ENCODE measurements at regions not wholly inside any gene's neighbourhood (a gene's known extent, or its start where the extent isn't known, plus 50 kb on each side); places are given as distances from the start of the nearest gene placed in this dataset.
A peak's percentile ranks its signal among the peaks of the same experiment; 100 is the strongest.

GRCh38 chr18:43855376-43855775 lies 578.1 kb upstream of the SYT4 start:
- H3K36me3 ChIP-seq (ENCODE audit: control insufficient read depth, insufficient read depth, low read length), result no peaks in the 10 kb centered on the region
- no peak overlapping the region for H3K27ac ChIP-seq (ENCODE audit: low read length)
- no peaks in the 10 kb centered on the region for H3K27me3 ChIP-seq (ENCODE audit: control insufficient read depth, insufficient read depth, low read length)
- H3K9me3 ChIP-seq (replicated peaks; ENCODE audit: control insufficient read depth, low read depth, low read length), result no peaks in the 10 kb centered on the region
- DNase-seq, result no peak
- WGBS (ENCODE audit: insufficient coverage), result no CpG with 5 or more reads among the region's 2 CpGs
- no peaks in the 10 kb centered on the region for H3K4me1 ChIP-seq (ENCODE audit: control insufficient read depth, insufficient read depth, low read length)
- no peak overlapping the region for H3K4me3 ChIP-seq (ENCODE audit: low read length)

GRCh38 chr18:43863180-43863579 lies 585.9 kb upstream of the SYT4 start:
- Histone ChIP-seq H3K36me3 (ENCODE audit: control insufficient read depth, insufficient read depth, low read length) (no peaks in the 10 kb centered on the region), H3K4me3 (ENCODE audit: low read length) (no peak overlapping the region), H3K27me3 (ENCODE audit: control insufficient read depth, insufficient read depth, low read length) (no peaks in the 10 kb centered on the region), H3K27ac (ENCODE audit: low read length) (peak overlapping the region; percentile 80), H3K4me1 (ENCODE audit: control insufficient read depth, insufficient read depth, low read length) (peaks cover 5% of the 10 kb centered on the region), H3K9me3 (replicated peaks; ENCODE audit: control insufficient read depth, low read depth, low read length) (no peaks in the 10 kb centered on the region)
- no CpG with 5 or more reads among the region's 1 CpG for WGBS (ENCODE audit: insufficient coverage)
- DNase-seq, result peak; percentile 97

- H3K27ac ChIP-seq (ENCODE audit: low read length), result no peak overlapping the region
- H3K36me3 ChIP-seq (ENCODE audit: control insufficient read depth, insufficient read depth, low read length), result no peaks in the 10 kb centered on the region
- H3K27me3 ChIP-seq (ENCODE audit: control insufficient read depth, insufficient read depth, low read length), result no peaks in the 10 kb centered on the region
- H3K9me3 ChIP-seq (replicated peaks; ENCODE audit: control insufficient read depth, low read depth, low read length), result no peaks in the 10 kb centered on the region
- no peak overlapping the region for H3K4me3 ChIP-seq (ENCODE audit: low read length)
- no peak for DNase-seq
- peaks cover 11% of the 10 kb centered on the region for H3K4me1 ChIP-seq (ENCODE audit: control insufficient read depth, insufficient read depth, low read length)
Observed at GRCh38 chr18:43866696-43867095, 589.4 kb upstream of the SYT4 start.

- no peaks in the 10 kb centered on the region for H3K9me3 ChIP-seq (replicated peaks; ENCODE audit: control insufficient read depth, low read depth, low read length)
- H3K4me3 ChIP-seq (ENCODE audit: low read length), result no peak overlapping the region
- peaks cover 9% of the 10 kb centered on the region for H3K4me1 ChIP-seq (ENCODE audit: control insufficient read depth, insufficient read depth, low read length)
- no peaks in the 10 kb centered on the region for H3K36me3 ChIP-seq (ENCODE audit: control insufficient read depth, insufficient read depth, low read length)
- peak; percentile 69 for DNase-seq
- no CpG with 5 or more reads among the region's 3 CpGs for WGBS (ENCODE audit: insufficient coverage)
- no peak overlapping the region for H3K27ac ChIP-seq (ENCODE audit: low read length)
- no peaks in the 10 kb centered on the region for H3K27me3 ChIP-seq (ENCODE audit: control insufficient read depth, insufficient read depth, low read length)
Observed at GRCh38 chr18:43868497-43868995, 591.3 kb upstream of the SYT4 start.

- 13% methylated on average over 1 of the region's 1 CpG for WGBS (ENCODE audit: insufficient coverage)
- Histone ChIP-seq H3K36me3 (ENCODE audit: control insufficient read depth, insufficient read depth, low read length) (no peaks in the 10 kb centered on the region), H3K27me3 (ENCODE audit: control insufficient read depth, insufficient read depth, low read length) (no peaks in the 10 kb centered on the region), H3K9me3 (replicated peaks; ENCODE audit: control insufficient read depth, low read depth, low read length) (no peaks in the 10 kb centered on the region), H3K4me1 (ENCODE audit: control insufficient read depth, insufficient read depth, low read length) (peaks cover 9% of the 10 kb centered on the region), H3K27ac (ENCODE audit: low read length) (peak overlapping the region; percentile 44), H3K4me3 (ENCODE audit: low read length) (no peak overlapping the region)
- DNase-seq, result peak; percentile 89
Observed at GRCh38 chr18:43869451-43870008, 592.2 kb upstream of the SYT4 start.

- H3K4me3 ChIP-seq (ENCODE audit: low read length), result no peak overlapping the region
- H3K27me3 ChIP-seq (ENCODE audit: control insufficient read depth, insufficient read depth, low read length), result no peaks in the 10 kb centered on the region
- DNase-seq, result no peak
- no CpG with 5 or more reads among the region's 1 CpG for WGBS (ENCODE audit: insufficient coverage)
- H3K27ac ChIP-seq (ENCODE audit: low read length), result no peak overlapping the region
- peaks cover 9% of the 10 kb centered on the region for H3K4me1 ChIP-seq (ENCODE audit: control insufficient read depth, insufficient read depth, low read length)
- no peaks in the 10 kb centered on the region for H3K9me3 ChIP-seq (replicated peaks; ENCODE audit: control insufficient read depth, low read depth, low read length)
- no peaks in the 10 kb centered on the region for H3K36me3 ChIP-seq (ENCODE audit: control insufficient read depth, insufficient read depth, low read length)
Observed at GRCh38 chr18:43870626-43871025, 593.3 kb upstream of the SYT4 start.

GRCh38 chr18:43875511-43875910 lies 598.2 kb upstream of the SYT4 start:
- H3K4me1 ChIP-seq (ENCODE audit: control insufficient read depth, insufficient read depth, low read length), result peaks cover 10% of the 10 kb centered on the region
- no CpG with 5 or more reads among the region's 2 CpGs for WGBS (ENCODE audit: insufficient coverage)
- H3K9me3 ChIP-seq (replicated peaks; ENCODE audit: control insufficient read depth, low read depth, low read length), result no peaks in the 10 kb centered on the region
- no peaks in the 10 kb centered on the region for H3K27me3 ChIP-seq (ENCODE audit: control insufficient read depth, insufficient read depth, low read length)
- no peaks in the 10 kb centered on the region for H3K36me3 ChIP-seq (ENCODE audit: control insufficient read depth, insufficient read depth, low read length)
- H3K27ac ChIP-seq (ENCODE audit: low read length), result no peak overlapping the region
- DNase-seq, result peak; percentile 48
- no peak overlapping the region for H3K4me3 ChIP-seq (ENCODE audit: low read length)

- H3K4me1 ChIP-seq (ENCODE audit: control insufficient read depth, insufficient read depth, low read length), result peaks cover 10% of the 10 kb centered on the region
- no peak overlapping the region for H3K4me3 ChIP-seq (ENCODE audit: low read length)
- WGBS (ENCODE audit: insufficient coverage), result 20% methylated on average over 1 of the region's 4 CpGs
- H3K36me3 ChIP-seq (ENCODE audit: control insufficient read depth, insufficient read depth, low read length), result no peaks in the 10 kb centered on the region
- H3K27me3 ChIP-seq (ENCODE audit: control insufficient read depth, insufficient read depth, low read length), result no peaks in the 10 kb centered on the region
- no peaks in the 10 kb centered on the region for H3K9me3 ChIP-seq (replicated peaks; ENCODE audit: control insufficient read depth, low read depth, low read length)
- peak; percentile 78 for DNase-seq
- H3K27ac ChIP-seq (ENCODE audit: low read length), result no peak overlapping the region
Observed at GRCh38 chr18:43876286-43876685, 599.0 kb upstream of the SYT4 start.

- H3K9me3 ChIP-seq (replicated peaks; ENCODE audit: control insufficient read depth, low read depth, low read length), result no peaks in the 10 kb centered on the region
- whole genome bisulfite sequencing (ENCODE audit: insufficient coverage), result 38% methylated on average over 1 of the region's 4 CpGs
- peak; percentile 47 for DNase-seq
- peaks cover 10% of the 10 kb centered on the region for H3K4me1 ChIP-seq (ENCODE audit: control insufficient read depth, insufficient read depth, low read length)
- no peak overlapping the region for H3K4me3 ChIP-seq (ENCODE audit: low read length)
- H3K27me3 ChIP-seq (ENCODE audit: control insufficient read depth, insufficient read depth, low read length), result no peaks in the 10 kb centered on the region
- H3K36me3 ChIP-seq (ENCODE audit: control insufficient read depth, insufficient read depth, low read length), result no peaks in the 10 kb centered on the region
- peak overlapping the region; percentile 35 for H3K27ac ChIP-seq (ENCODE audit: low read length)
Observed at GRCh38 chr18:43876748-43877147, 599.5 kb upstream of the SYT4 start.

- no CpG with 5 or more reads among the region's 3 CpGs for WGBS (ENCODE audit: insufficient coverage)
- H3K27ac ChIP-seq (ENCODE audit: low read length), result peak overlapping the region; percentile 22
- H3K4me3 ChIP-seq (ENCODE audit: low read length), result no peak overlapping the region
- peaks cover 12% of the 10 kb centered on the region for H3K4me1 ChIP-seq (ENCODE audit: control insufficient read depth, insufficient read depth, low read length)
- H3K36me3 ChIP-seq (ENCODE audit: control insufficient read depth, insufficient read depth, low read length), result no peaks in the 10 kb centered on the region
- DNase-seq, result no peak
- no peaks in the 10 kb centered on the region for H3K27me3 ChIP-seq (ENCODE audit: control insufficient read depth, insufficient read depth, low read length)
- H3K9me3 ChIP-seq (replicated peaks; ENCODE audit: control insufficient read depth, low read depth, low read length), result no peaks in the 10 kb centered on the region
Observed at GRCh38 chr18:43877616-43878321, 600.5 kb upstream of the SYT4 start.

Data from muscle of leg (tissue), 3 donors.